Uterus (tissue), 3 donors: ENCODE measurements at regions not wholly inside any gene's neighbourhood (a gene's known extent, or its start where the extent isn't known, plus 50 kb on each side); places are given as distances from the start of the nearest gene placed in this dataset.

Experiments used
- DNase-seq, 2 donors: peaks; one replicate each; pipeline ENCODE4 v3.0.0-alpha.2; 2019 to 2020
- H3K27ac ChIP-seq, 2 donors: fragments of 200-600 bp; sonication (generic); 1 replicate in 1 of 2; 2 replicates in 1 of 2; pipeline ENCODE4 v1.5.1; 2016 to 2018
- H3K27me3 ChIP-seq, 2 donors: fragments of 200-600 bp; sonication (generic); one replicate each; pipeline ENCODE4 v1.5.1; 2018 to 2019; ENCODE audit warnings: control low read depth in 1 of 2
- H3K36me3 ChIP-seq, 2 donors: fragments of 200-600 bp; sonication (generic); one replicate each; pipeline ENCODE4 v1.5.1; 2019; ENCODE audit warnings: control low read depth in 1 of 2
- H3K4me1 ChIP-seq, 2 donors: fragments of 200-600 bp; sonication (generic); one replicate each; pipeline ENCODE4 v1.5.1; 2018 to 2019; ENCODE audit warnings: control low read depth in 1 of 2
- H3K4me3 ChIP-seq, 2 donors: fragments of 200-600 bp; sonication (generic); 1 replicate in 1 of 2; 2 replicates in 1 of 2; pipeline ENCODE4 v1.5.1; 2018 to 2019; ENCODE audit warnings: mild to moderate bottlenecking in 1 of 2
- H3K9me3 ChIP-seq, 2 donors: fragments of 200-600 bp; sonication (generic); one replicate each; pipeline ENCODE4 v1.5.1; 2019; ENCODE audit warnings: control low read depth in 1 of 2
- POLR2A ChIP-seq, 2 donors: fragments of 450-650 bp; IDR thresholded peaks; one replicate each; pipeline ENCODE4 v1.6.1; 2016; ENCODE audit warnings: antibody characterized with exemption in 2 of 2, mild to moderate bottlenecking in 1 of 2, moderate library complexity in 1 of 2
- intact Hi-C: fragments of 100-400 bp; cut with DNase I; formaldehyde crosslinking; loops from one replicate; pipeline ENCODE4 v1.15.1; 2023; ENCODE audit warnings: low total_unique reads
- TF ChIP-seq, protein P1 (sequence below), 4 experiments: fragments of 200-600 bp in 2 of 4; fragments of 450-650 bp in 2 of 4; sonication (generic) in 2 of 4; IDR thresholded peaks; one replicate each; pipeline ENCODE4 v1.5.1; 2016 to 2019; ENCODE audit warnings: antibody characterized with exemption in 4 of 4, mild to moderate bottlenecking in 2 of 4, moderate library complexity in 1 of 4
- donor health status: DM: yes; HTN: yes; CAD: no.

DNA sequence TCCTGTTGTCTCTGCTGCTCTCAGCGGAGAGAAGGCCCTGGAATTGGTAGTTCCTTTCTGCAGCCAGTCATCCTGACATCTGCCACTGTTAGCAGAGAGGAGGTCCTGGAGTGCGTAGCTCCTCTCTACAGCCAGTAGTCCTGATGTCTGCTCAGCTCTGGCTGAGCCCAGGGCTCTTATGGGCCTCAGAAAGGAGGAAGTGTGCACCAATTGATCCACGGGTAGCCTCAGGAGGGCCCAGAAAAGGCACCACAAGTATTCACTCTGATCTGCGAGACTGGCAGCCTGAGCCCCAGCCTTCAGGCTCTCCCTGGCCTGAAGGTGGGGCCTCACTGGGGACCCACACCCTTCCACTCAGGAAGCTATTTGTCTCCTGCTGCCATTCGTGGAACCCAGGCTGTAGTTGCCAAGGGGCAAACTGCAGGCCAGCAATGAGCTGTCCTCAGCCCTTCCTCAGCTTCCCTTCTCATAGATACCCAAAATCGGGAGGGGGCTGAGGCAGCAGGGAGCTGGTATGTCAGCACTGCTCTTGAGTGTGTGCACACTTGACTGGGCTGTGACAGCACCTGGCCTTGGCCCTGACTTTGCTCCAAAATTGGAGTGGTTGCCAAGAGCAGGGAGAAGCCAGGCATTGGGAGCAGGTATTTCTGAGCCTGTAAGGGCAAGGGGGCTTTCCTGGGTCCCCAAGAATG is 1049.5 kb upstream of the ACO1 start:
- H3K9me3 ChIP-seq: no peaks in the 10 kb centered on the region
- H3K4me3 ChIP-seq: no peak overlapping the region
- TF ChIP-seq, protein P1, sequence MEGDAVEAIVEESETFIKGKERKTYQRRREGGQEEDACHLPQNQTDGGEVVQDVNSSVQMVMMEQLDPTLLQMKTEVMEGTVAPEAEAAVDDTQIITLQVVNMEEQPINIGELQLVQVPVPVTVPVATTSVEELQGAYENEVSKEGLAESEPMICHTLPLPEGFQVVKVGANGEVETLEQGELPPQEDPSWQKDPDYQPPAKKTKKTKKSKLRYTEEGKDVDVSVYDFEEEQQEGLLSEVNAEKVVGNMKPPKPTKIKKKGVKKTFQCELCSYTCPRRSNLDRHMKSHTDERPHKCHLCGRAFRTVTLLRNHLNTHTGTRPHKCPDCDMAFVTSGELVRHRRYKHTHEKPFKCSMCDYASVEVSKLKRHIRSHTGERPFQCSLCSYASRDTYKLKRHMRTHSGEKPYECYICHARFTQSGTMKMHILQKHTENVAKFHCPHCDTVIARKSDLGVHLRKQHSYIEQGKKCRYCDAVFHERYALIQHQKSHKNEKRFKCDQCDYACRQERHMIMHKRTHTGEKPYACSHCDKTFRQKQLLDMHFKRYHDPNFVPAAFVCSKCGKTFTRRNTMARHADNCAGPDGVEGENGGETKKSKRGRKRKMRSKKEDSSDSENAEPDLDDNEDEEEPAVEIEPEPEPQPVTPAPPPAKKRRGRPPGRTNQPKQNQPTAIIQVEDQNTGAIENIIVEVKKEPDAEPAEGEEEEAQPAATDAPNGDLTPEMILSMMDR (IDR thresholded peaks at IDR 0.05): no peak
- no peak for TF ChIP-seq POLR2A (IDR thresholded peaks at IDR 0.05)
- H3K4me1 ChIP-seq: no peaks in the 10 kb centered on the region
- no peak for DNase-seq
- no peaks in the 10 kb centered on the region for H3K36me3 ChIP-seq
- no peak overlapping the region for H3K27ac ChIP-seq
- intact Hi-C loops: no loop called here
- H3K27me3 ChIP-seq: no peaks in the 10 kb centered on the region

DNA sequence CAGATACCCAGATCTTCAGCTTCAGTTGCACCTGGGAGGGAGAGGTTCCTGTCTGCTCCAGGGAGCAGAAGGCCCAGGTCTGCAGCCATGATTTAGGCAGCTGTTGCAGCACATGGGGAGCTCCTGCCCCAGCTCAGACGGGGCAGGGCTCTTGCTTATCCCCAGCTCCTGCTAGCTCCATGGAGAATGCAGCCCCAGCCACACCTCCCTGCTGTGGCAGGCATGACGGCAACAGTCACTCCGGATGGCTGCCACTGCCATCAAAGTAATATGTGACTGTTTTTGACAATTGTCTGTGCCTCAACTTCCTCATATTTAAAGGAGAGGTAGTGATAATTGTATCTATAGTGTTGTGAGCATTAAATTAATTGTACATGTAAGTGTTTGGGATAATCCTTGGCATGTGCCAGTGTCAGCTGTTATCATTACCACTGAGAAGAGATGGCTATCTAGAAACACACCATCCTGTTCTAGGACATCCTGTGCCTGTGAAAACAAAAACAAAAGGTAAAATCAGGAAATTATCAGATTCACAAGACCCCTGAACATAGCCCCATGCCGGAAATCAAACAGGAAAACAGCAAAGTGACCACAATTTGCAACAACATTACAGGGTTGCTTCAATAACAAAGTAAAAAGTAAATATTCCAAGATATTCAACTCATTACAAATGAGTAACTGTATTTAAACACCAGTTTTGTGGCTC is 1048.8 kb upstream of the ACO1 start:
- TF ChIP-seq POLR2A (IDR thresholded peaks at IDR 0.05): no peak
- Histone ChIP-seq H3K9me3 (no peaks in the 10 kb centered on the region), H3K36me3 (no peaks in the 10 kb centered on the region), H3K27ac (peak overlapping the region in 1 of 2 donors; percentile 21), H3K4me1 (no peaks in the 10 kb centered on the region), H3K27me3 (no peaks in the 10 kb centered on the region), H3K4me3 (no peak overlapping the region)
- no peak for DNase-seq
- intact Hi-C loops: no loop called here

DNA sequence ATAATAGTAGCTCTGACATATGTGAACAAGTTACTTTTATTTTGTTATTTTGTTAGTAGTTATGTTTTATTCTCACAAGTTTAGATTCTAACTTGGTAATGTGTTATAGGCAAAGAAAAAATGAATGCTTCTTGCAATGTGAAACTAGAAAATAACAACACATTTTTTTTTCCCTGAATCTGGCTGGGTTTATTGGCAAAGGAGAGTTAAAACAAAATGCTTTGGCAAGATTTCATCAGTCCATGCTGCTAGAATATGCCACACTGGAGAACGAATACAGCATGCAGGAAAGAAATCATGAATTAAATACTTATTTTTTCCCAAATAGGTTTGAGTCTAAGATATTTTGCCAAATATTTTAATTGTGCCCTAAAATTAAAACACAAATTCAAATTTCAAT is 1048.1 kb upstream of the ACO1 start:
- peak overlapping the region in 1 of 2 donors; percentile 21 for H3K27ac ChIP-seq
- no peak for DNase-seq
- H3K4me1 ChIP-seq: no peaks in the 10 kb centered on the region
- H3K27me3 ChIP-seq: no peaks in the 10 kb centered on the region
- no peak overlapping the region for H3K4me3 ChIP-seq
- TF ChIP-seq, protein P1 (IDR thresholded peaks at IDR 0.05): no peak
- TF ChIP-seq POLR2A (IDR thresholded peaks at IDR 0.05): no peak
- no peaks in the 10 kb centered on the region for H3K9me3 ChIP-seq
- no peaks in the 10 kb centered on the region for H3K36me3 ChIP-seq
- intact Hi-C loops: no loop called here

DNA sequence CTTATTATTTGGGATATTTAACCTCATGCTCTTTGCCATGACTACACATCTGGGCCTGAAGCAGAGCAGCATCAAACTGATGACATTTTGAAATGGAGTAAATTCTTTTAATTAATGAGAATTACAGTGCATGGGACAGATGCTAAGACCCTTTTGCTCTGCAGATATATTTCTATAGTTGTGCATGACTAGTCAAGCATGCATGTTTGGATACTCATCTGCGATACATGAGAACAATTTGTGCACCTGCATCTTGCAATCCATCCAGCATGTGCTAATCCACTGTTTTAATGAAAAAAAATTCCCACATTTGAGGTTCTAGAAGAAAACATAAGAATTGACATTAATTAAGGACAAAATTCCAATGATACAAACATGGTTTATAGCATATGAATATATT is 1047.6 kb upstream of the ACO1 start:
- no peaks in the 10 kb centered on the region for H3K36me3 ChIP-seq
- no peak overlapping the region for H3K27ac ChIP-seq
- H3K4me1 ChIP-seq: no peaks in the 10 kb centered on the region
- H3K9me3 ChIP-seq: no peaks in the 10 kb centered on the region
- H3K4me3 ChIP-seq: no peak overlapping the region
- H3K27me3 ChIP-seq: no peaks in the 10 kb centered on the region
- DNase-seq: no peak
- intact Hi-C loops: no loop called here
- TF ChIP-seq, protein P1 (IDR thresholded peaks at IDR 0.05): no peak
- no peak for TF ChIP-seq POLR2A (IDR thresholded peaks at IDR 0.05)

DNA sequence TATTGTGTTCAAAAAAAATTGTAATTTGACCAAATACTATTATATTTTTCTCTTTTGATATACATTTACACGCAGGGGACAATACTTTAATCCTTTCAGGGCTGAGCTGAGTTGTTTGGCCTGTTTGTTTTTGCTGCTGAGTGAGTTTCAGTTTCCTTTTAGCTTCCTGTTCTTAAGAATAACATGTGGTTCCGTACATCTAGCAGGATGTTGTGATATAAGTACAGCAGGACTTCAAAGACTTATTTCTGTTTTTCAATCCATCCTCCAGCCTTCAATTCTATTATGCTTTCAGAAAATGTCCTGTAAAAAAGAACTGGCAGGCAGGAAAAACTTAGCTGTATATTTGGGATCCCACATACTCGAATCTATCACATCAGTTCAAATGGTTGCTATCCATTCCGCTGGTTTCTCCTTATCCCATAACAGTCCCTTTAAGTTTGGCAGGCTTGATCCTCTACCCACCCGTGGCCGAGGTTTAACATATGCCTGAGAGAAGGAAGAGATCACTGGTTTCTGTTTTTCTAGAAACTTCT is 1037.3 kb upstream of the ACO1 start:
- Histone ChIP-seq H3K9me3 (no peaks in the 10 kb centered on the region), H3K36me3 (no peaks in the 10 kb centered on the region), H3K27ac (peak overlapping the region in 1 of 2 donors; percentile 19), H3K4me3 (no peak overlapping the region), H3K27me3 (no peaks in the 10 kb centered on the region), H3K4me1 (no peaks in the 10 kb centered on the region)
- DNase-seq: no peak
- TF ChIP-seq POLR2A (IDR thresholded peaks at IDR 0.05): no peak
- TF ChIP-seq, protein P1 (IDR thresholded peaks at IDR 0.05): no peak
- intact Hi-C loops: no loop called here
